ENCODE measurements at regions not wholly inside any gene's neighbourhood (a gene's known extent, or its start where the extent isn't known, plus 50 kb on each side); places are given as distances from the start of the nearest gene placed in this dataset.

DNA sequence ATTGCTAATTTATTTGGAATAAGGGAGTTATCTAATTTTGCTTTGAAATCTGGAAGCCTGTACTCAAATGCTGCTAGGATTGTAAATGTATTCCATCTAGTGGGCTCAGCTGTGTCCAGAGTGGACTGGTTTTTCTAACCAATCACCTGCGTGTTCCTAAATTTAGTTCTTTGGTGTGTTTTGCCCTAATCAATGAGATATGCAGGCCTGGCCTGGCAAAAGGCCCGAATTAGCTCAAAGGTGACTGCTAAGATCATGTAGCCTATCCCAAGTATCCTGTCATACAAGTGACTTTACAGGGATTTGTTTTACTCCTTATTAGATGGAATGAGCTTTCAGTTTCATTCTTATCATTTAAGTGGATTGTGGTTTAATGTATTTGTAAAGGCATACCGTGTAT lies 51.3 kb upstream of the ARMC2 start:
- TF ChIP-seq, protein P1, sequence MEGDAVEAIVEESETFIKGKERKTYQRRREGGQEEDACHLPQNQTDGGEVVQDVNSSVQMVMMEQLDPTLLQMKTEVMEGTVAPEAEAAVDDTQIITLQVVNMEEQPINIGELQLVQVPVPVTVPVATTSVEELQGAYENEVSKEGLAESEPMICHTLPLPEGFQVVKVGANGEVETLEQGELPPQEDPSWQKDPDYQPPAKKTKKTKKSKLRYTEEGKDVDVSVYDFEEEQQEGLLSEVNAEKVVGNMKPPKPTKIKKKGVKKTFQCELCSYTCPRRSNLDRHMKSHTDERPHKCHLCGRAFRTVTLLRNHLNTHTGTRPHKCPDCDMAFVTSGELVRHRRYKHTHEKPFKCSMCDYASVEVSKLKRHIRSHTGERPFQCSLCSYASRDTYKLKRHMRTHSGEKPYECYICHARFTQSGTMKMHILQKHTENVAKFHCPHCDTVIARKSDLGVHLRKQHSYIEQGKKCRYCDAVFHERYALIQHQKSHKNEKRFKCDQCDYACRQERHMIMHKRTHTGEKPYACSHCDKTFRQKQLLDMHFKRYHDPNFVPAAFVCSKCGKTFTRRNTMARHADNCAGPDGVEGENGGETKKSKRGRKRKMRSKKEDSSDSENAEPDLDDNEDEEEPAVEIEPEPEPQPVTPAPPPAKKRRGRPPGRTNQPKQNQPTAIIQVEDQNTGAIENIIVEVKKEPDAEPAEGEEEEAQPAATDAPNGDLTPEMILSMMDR (conservative IDR thresholded peaks at IDR 0.05; ENCODE audit: control insufficient read depth, insufficient read depth, low read depth, low read length): no peak
- no peak overlapping the region for H3K4me3 ChIP-seq (ENCODE audit: control insufficient read depth, low read depth, low read length)
- DNase-seq (ENCODE audit: low read depth): no peak

DNA sequence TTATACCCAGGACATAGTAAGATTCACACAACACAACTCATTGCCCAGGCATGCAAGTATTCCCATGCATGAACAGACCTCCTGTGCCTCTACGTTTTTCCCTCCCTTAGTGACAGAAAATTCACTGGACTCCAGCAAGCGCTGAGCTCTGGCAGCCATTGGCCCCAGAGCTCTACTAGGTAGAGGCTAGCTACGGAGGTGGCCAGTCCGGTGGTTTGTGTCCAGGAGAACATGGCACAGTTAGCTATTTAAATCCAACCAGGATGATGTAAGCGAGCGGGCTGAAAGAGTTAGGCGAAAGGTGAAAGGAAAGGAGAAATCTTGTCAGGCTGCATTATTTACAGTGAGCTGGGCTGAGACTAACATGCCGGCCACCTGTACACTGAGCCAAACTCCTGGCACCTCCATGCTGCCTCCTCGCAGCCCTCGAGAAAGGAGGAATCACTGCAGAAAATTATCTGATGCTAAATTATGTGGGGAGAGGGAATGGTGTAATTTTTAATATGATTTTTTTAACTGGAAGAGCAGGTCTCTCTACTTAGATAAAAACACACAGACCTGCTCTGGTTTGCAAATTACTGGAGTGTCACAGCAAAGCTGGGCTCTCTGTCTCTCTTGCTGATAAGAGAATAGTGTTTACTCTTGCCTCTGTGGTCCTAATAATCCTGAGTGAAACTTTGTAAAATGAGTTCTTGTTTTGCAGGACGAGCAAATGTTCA lies 50.1 kb upstream of the ARMC2 start:
- TF ChIP-seq, protein P1 (conservative IDR thresholded peaks at IDR 0.05; ENCODE audit: control insufficient read depth, insufficient read depth, low read depth, low read length): no peak
- no peak overlapping the region for H3K4me3 ChIP-seq (ENCODE audit: control insufficient read depth, low read depth, low read length)
- no peak for DNase-seq (ENCODE audit: low read depth)

Measured in fibroblast of mammary gland (primary cell).